Posterior cingulate gyrus (tissue), 11 donors: ENCODE measurements at regions not wholly inside any gene's neighbourhood (a gene's known extent, or its start where the extent isn't known, plus 50 kb on each side); places are given as distances from the start of the nearest gene placed in this dataset.
"Not testable (repeated sequence)": the region's sequence is repeated elsewhere in the genome, so short reads cannot be mapped to it uniquely, and the experiment has no call there.

Source experiments
- DNase-seq, 10 donors: peaks; one replicate each; pipeline versions ENCODE4 v3.0.0 to v3.0.0-alpha.2; 2020 to 2021; ENCODE audit warnings: mixed read lengths in 3 of 10
- intact Hi-C: fragments of 100-400 bp; cut with DNase I; formaldehyde crosslinking; loops from one replicate; pipeline ENCODE4 v1.15.1; 2023

GRCh38 chr7:114799628-114800028 lies 122.3 kb upstream of the MDFIC start:
- intact Hi-C loops = no loop called here
- DNase-seq = no peak

- DNase-seq = no peak
- intact Hi-C loops = no loop called here
Observed at GRCh38 chr7:114802632-114803031, 119.3 kb upstream of the MDFIC start.

DNA sequence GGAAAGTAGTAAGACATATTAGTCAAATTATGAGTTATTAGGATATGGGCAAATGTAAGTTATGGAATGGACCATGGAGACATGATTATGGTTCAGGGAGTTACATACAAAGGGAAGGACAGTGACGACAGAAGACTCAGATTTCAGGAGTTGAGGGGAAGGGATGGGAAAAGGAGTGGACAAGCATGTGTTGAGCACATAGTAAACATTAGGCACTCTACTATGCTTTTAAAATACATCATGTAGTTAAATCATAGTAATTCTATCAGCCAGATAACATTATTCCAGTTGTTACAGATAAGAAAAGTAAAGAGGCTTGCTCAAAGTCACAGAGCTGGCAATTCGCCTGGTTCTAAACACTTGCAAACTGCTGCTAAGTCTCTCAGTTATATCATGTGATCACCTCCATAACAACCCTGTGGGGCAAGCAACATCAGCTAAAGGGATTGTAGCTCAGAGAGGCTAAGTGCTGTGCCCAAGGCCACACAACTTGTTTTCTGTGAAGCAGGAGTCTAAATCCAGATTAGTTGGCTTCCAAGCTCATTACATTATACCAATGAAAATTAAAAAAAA lies 115.2 kb upstream of the MDFIC start:
- DNase-seq = no peak
- intact Hi-C loops = no loop called here

DNA sequence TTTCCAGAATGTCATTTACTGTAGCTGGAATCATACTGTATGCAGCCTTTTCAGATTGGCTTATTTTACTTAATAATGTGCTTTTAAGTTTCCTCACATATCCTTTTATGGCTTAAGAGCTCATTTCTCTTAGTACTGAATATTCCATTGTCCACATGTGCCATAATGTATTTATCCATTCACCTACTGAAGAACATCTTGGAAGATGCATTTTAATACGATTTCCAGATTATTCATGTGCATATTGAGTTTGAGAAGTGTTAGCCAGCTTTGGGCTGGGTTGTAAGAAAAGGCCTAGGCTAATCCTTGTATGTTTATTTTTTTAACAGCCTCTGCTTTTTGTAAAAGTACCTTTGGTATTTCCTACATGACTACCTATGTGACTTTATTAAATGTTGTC lies 109.3 kb upstream of the MDFIC start:
- DNase-seq = no peak
- intact Hi-C loops = no loop called here

- no peak for DNase-seq
- intact Hi-C loops = no loop called here
Observed at GRCh38 chr7:114813624-114814023, 108.3 kb upstream of the MDFIC start.

GRCh38 chr7:114817036-114817435 lies 104.9 kb upstream of the MDFIC start:
- intact Hi-C loops, DNase-seq: not testable (repeated sequence)

GRCh38 chr7:114818501-114818900 lies 103.4 kb upstream of the MDFIC start:
- DNase-seq = no peak
- intact Hi-C loops = no loop called here

DNA sequence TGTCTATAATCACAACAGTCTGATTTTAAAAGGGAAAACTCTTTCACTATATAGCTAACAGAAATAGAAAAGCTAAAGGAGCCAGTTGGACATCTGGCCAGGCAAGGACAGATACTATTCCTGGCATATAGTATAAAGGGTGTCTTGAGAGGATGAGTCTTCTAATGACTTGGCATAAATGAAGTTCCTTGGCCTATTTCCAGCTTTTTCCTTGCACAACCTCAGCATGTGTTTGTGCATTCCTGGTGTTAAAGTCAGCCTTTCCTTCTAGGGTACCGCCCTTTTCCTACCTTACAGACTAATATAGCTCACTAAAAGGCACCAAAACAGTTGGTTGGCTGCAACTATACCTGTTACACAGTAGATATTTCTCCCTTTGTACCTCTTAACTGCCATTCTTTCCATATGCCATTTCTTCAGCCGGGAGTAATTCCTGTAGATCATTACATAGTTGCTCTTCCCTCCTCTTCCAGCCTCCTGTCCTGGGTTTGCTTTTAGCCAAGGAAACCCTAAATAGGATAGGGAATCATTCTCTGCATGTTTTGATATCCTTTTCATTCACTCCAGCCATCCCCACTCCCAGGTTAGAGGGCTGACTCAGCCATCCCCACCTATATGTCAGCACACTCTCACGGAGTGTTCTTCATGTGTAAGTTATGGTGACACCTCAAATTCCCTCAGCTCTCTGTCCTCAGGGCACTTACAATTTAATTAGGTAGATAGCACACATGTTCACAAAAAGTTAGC lies 102.1 kb upstream of the MDFIC start:
- intact Hi-C loops = no loop called here
- DNase-seq = no peak

DNA sequence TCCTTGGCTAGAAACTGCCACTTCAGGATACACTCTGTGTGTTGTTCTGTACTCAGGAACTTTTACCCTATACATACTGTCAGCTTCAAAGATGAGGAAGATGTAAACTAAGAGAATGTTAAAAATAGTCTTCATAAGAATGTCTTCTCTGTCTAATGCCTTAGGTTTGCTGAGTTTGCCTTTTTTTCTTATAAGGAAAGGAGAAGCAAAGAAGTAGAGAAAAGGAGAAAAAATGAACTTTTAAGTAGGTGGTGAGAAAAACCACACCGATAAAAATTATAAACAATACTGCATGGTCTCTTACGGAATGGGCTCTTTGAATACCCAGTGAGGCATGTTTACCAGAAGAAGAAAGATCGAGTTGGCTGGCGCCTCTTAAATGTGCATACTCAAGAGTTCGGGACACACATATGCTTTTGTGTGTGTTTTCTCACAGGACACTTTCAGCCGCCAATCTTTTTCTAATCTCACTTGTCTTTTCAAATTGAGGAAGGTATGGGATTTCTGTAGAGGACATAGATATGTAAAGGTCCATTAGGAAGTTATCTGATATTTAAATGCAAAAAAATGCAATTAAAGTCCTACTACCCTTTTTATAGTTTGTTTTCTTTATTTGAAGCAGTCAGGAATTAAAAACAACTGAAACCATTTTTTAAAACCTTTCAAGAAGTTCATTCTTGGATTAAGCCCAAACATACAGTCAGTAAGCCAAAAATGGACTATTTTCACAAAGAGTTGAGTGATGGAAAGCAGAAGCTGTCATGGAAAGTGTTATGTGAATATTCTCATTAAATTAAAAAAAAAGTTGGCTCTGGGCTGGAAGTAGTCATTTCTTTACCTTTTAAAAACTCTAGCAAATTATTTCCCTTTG lies 100.6 kb upstream of the MDFIC start:
- no peak for DNase-seq

GRCh38 chr7:114822131-114822530 lies 99.8 kb upstream of the MDFIC start:
- no peak for DNase-seq
- intact Hi-C loops = no loop called here

More for the DNA sequence above, 100.6 kb upstream of the MDFIC start:
- intact Hi-C loops = no loop called here

DNA sequence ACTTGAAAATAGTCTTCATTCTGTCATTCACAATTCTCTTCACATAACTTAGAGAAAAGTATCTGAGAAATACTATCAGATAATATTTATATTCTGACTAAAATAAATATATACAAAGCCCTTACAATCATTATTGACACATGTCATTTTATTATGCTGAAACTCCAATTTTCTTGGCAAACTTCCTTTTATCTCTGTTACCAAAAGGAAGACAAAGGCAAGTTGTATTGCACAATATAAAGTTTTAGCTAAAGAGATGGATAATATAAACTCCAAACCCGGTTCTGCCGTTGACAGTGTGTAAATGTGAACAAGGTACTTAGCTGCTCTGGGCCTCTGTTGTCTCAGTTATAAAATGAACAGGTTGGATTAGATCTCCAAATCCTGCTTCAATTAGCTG lies 99.0 kb upstream of the MDFIC start:
- intact Hi-C loops = no loop called here
- no peak for DNase-seq

DNA sequence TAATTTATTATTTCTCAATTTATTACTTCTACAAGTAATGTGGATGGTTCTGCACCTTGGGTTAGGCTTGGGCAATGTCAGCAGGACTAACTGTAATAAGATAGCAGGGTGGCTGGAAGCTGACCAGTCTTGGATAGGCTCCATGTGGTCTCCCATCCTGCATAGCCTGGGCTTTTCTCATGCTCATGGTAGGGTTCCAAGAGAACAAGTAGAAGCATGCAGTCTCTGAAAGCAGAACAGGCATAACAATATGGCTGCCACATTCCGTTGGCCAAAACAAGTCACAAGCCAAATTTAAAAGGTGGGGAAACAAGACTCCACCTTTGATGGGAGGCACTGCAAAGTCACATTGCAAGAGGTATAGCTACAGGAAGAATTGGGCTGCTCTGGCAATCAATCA lies 98.6 kb upstream of the MDFIC start:
- no peak for DNase-seq
- intact Hi-C loops = no loop called here

DNA sequence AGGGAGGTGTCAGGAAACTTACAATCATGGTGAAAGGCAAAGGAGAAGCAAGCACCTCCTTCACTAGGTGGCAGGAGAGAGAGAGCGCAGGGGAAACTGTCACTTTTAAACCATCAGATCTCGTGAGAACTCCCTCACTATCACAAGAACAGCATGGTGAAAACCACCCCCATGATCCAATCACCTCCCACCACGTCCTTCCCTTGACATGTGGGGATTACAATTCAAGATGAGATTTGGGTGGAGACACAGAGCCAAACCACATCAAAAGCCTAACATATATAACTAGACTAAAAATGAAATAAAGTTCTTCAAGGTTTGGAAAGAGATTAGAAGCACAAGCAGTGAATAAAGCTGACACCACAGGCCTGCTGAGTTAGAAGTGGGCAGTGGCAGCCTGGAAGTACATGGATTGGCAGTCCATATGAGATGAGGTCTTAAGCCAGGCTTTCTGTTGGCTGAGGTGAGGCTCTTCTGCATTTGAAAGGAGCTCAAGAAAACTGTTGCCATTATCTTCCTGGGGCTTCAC lies 96.4 kb upstream of the MDFIC start:
- DNase-seq = no peak

GRCh38 chr7:114830952-114831351 lies 90.9 kb upstream of the MDFIC start:
- no peak for DNase-seq
- intact Hi-C loops = no loop called here

More for the DNA sequence above, 96.4 kb upstream of the MDFIC start:
- intact Hi-C loops = no loop called here

DNA sequence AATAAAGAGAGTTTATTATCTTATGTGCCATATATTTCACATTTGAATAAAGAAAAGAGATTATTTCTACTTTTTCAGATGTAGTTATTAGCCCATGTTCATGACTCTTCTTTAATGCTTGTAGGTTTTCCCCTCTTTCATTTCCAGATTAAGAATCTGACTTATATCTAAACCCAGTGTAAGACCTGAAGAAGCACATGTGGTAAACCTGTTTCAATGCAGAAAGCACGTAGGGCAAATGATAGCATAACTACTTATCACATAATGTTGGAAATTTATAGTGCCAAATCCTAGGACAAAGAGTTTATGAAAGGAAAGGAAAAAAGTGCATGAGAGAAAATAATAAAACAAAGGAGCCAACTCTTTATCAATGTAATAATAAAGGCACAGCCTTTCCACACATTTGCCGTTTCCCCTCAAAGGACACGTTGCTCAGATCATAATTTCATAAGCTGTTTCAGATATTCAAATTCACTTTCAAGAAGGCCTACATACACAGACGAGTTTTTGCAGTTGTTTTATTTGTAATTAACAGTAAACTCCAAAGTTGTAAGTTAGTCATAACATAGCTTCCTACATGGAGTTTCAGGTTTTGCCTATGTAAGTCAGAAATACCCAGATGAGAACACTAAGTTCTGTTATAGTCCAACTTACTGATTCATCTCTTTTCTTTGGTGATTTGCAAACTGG lies 88.8 kb upstream of the MDFIC start:
- no peak for DNase-seq
- intact Hi-C loops = no loop called here

- intact Hi-C loops = no loop called here
- no peak for DNase-seq
Observed at GRCh38 chr7:114835303-114835702, 86.6 kb upstream of the MDFIC start.

GRCh38 chr7:114835861-114836260 lies 86.0 kb upstream of the MDFIC start:
- DNase-seq = no peak
- intact Hi-C loops = no loop called here

DNA sequence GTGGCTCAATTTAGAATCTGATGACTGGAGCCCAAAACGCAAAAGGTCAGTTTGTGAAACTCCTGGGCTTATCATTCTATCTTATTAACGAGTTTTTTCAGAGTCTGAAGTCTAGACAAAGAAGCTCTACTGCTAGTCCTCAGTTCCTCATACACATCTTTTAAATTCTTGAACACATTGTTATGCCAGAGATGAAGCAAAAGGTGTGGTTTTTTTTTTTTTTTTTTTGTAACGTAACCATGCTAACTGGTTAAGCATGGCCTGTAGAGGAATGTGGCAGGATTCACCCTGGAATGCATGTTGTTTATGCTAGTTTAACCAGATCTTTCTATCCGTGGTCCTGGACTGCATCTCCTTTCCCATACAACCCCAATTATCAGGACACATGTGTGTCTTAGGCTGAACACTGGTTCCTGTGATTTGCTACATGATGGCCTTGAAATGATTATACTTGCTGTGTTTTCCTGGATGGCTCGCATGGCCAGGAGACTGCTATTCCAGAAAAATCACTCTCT lies 79.3 kb upstream of the MDFIC start:
- intact Hi-C loops = no loop called here
- DNase-seq = no peak

- DNase-seq = no peak
- intact Hi-C loops = no loop called here
Observed at GRCh38 chr7:114843102-114843501, 78.8 kb upstream of the MDFIC start.

DNA sequence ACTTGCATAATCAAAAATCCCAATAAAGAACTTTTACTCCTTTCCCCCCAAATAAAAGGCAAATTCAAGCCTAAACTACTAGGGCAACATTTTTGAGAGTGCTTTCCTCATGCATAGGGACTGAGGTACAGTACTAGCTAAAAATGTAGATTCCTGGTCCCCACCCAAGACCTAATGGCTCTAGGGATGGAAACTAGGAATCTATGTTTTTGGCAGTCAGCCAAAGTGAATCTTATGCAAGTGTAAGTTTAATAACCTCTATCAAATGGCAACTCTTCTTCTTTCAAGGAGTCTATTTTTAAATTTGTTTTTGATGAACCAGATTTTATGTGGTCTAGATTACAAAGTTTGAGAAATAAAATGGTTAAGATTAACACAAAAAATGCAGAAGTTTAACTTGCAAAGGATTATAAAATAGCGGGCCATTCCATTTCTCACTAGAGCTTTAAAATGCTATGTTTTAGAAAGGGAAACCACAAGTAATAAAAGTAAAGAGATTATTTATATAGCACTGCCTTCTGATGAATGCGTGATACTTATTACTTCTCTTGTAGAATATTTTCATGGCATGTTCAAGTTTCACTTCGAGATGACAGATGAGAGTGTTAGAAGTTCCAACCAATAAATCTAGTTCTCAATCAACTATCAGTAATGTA lies 70.4 kb upstream of the MDFIC start:
- intact Hi-C loops = no loop called here
- no peak for DNase-seq
